Activated CD4-positive, alpha-beta memory T cell treated with anti-CD3 and anti-CD28 coated beads for 36 hours (primary cell): ENCODE measurements at regions not wholly inside any gene's neighbourhood (a gene's known extent, or its start where the extent isn't known, plus 50 kb on each side); places are given as distances from the start of the nearest gene placed in this dataset.

Source experiments
- CTCF ChIA-PET: fragments of 350-600 bp; sonication (Branson Sonifier 250); formaldehyde crosslinking; loops from one replicate; lab custom pipeline; 2021; ENCODE audit warnings: antibody characterized with exemption, inconsistent platforms; lab: Charles Lee
- POLR2A ChIA-PET: fragments of 350-600 bp; sonication (Branson Sonifier 250); formaldehyde crosslinking; loops from one replicate; lab custom pipeline; 2021; ENCODE audit warnings: antibody characterized with exemption; lab: Charles Lee
- DNase-seq: peaks from one replicate; pipeline ENCODE4 v3.0.0-alpha.2; 2020
- H3K27ac Mint-ChIP-seq: one replicate; pipeline ENCODE4 v1.8.0; 2021; ENCODE audit warnings: mixed read lengths
- H3K27me3 Mint-ChIP-seq: one replicate; pipeline ENCODE4 v1.8.0; 2021; ENCODE audit warnings: mixed read lengths
- H3K36me3 Mint-ChIP-seq: one replicate; pipeline ENCODE4 v1.8.0; 2021; ENCODE audit warnings: mixed read lengths
- H3K4me1 Mint-ChIP-seq: one replicate; pipeline ENCODE4 v1.8.0; 2021; ENCODE audit warnings: low read depth, mixed read lengths
- H3K4me3 Mint-ChIP-seq: one replicate; pipeline ENCODE4 v1.8.0; 2021; ENCODE audit warnings: mild to moderate bottlenecking, mixed read lengths
- H3K9me3 Mint-ChIP-seq: one replicate; pipeline ENCODE4 v1.8.0; 2021; ENCODE audit warnings: mixed read lengths
- intact Hi-C: fragments of 100-400 bp; cut with micrococcal nuclease; formaldehyde crosslinking; loops from one replicate; pipeline ENCODE4 v1.15.1; 2023

DNA sequence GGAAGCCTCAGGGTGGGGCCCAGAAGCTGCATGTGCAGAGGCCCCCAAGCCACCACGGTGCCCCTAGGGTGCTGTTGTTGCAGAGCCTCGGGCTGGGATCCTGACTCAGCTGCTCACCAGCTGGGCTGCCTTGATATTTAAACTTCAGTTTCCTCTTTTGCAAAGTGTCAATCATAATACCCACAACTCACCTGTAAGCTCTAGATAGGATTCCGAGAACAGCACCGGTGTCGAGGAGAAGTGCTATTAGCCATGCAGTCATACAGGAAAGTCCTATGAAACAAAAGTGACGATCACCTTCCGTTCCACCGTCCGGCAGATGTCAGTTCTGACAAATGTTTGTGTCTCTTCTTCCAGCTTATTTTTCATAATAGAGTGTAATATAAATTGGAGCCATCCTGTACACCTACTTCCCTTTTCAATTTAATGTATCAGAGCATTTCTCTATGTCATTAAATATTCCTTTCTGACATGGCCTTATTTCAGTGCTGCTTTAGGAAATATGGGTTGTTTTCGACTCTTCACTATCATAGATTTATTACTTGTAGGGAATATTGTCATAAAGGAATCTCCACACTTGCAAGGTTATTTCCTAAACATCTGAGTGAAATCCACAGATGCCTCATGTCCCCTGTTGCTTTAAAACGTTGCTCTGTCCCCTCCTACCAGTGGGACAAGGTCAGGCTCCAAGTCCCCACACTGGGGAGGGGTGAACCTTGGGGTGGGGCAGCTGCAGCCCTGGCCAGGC lies 100.8 kb downstream of the SIK1 start:
- ChIA-PET CTCF (no interaction called here), POLR2A (no interaction called here)
- Mint-ChIP-seq H3K4me1 (no peaks in the 10 kb centered on the region), H3K4me3 (no peak overlapping the region), H3K9me3 (no peaks in the 10 kb centered on the region), H3K27ac (no peak overlapping the region), H3K27me3 (peaks cover 5% of the 10 kb centered on the region), H3K36me3 (no peaks in the 10 kb centered on the region)
- intact Hi-C loops: no loop called here
- DNase-seq: no peak

DNA sequence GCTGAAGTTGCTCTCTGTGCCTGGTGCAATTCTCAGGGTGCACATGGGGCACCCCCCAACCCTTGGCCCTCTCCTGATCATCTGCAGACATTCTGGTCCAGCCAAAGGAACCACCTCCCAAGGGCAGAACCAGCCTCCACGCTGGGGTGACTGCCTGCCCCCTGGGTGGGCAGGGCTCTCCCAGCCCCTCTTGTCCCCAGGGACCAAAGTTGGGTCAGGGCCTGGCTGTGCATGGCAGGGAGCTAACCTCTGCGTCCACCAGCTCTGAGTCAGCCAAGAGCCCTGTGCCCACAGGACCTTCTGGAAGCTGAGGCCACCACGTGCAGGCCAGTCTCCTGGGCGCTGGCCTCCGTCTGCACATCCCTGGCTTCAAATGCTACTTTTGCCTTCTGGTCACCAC lies 101.9 kb downstream of the SIK1 start:
- ChIA-PET POLR2A (no interaction called here), CTCF (no interaction called here)
- intact Hi-C loops: no loop called here

DNA sequence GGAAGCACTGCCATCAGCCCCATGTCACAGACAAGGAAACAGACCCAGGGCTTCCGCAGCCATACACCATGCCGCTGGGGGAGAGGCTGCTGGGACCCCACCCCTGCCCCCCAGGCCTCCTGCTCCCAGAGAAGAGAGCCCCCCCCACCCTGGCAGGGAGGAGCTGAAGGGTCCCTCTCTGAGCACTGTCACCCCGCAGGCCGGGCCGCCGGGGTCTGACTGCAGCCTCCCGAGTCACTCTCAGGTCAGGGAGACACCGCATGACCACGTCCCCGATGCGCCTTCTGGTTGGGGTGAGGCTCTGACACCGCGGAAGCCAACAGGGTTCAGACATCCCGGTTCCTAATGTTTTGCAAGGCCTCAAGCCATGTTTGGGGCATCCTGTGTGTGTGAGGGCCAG lies 102.3 kb downstream of the SIK1 start:
- CTCF ChIA-PET: no interaction called here
- peaks cover 5% of the 10 kb centered on the region for H3K27me3 Mint-ChIP-seq

More for the DNA sequence above, 101.9 kb downstream of the SIK1 start:
- H3K9me3 Mint-ChIP-seq: no peaks in the 10 kb centered on the region
- H3K36me3 Mint-ChIP-seq: no peaks in the 10 kb centered on the region
- H3K4me3 Mint-ChIP-seq: no peak overlapping the region
- no peak overlapping the region for H3K27ac Mint-ChIP-seq
- no peaks in the 10 kb centered on the region for H3K4me1 Mint-ChIP-seq
- DNase-seq: no peak
- peaks cover 5% of the 10 kb centered on the region for H3K27me3 Mint-ChIP-seq

DNA sequence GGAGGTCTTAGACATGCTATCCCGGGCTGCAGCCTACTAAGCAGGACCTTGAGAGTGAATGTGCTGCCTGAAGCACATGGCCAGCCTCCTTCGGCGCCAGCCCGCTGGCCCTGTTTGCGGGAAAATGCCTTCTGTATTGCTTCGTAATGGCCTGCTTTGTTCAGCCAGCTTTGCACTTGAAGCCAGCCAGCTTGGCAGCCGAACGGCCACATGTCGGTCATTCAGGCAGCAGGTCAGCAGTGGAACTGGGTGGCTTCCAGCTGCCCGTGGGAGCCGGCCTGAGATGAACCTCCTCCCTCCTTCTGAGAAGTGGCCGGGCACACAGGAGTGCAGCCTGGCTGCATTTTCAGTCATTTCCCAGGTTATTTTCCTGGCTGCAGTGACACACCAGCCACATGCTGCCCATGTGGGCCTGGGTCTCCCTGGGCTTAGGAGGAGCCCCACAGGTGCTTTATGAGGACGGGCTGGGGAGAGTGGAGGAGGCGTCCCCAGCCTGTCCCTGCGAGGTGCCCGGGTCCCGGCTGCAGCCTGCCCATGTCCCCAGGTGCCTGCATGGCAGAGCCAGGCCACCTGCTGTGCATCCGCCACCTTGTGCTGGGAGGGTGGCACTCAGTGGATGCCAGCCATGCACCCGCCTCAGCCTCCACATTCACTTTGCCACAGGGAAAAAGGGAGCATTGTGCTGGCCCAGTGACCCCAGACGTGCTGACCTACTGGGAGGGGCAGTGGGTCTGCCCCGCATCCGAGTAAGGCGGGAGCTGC lies 103.5 kb downstream of the SIK1 start:
- no peak overlapping the region for H3K4me3 Mint-ChIP-seq
- intact Hi-C loops: no loop called here
- peaks cover under 1% of the 10 kb centered on the region for H3K9me3 Mint-ChIP-seq
- ChIA-PET POLR2A (no interaction called here), CTCF (no interaction called here)
- no peak overlapping the region for H3K27ac Mint-ChIP-seq
- H3K27me3 Mint-ChIP-seq: peaks cover 3% of the 10 kb centered on the region
- no peak for DNase-seq
- no peaks in the 10 kb centered on the region for H3K4me1 Mint-ChIP-seq
- no peaks in the 10 kb centered on the region for H3K36me3 Mint-ChIP-seq

More for the DNA sequence above, 102.3 kb downstream of the SIK1 start:
- no peaks in the 10 kb centered on the region for H3K4me1 Mint-ChIP-seq
- intact Hi-C loops: no loop called here
- no peak overlapping the region for H3K4me3 Mint-ChIP-seq
- no peaks in the 10 kb centered on the region for H3K36me3 Mint-ChIP-seq
- POLR2A ChIA-PET: no interaction called here
- no peak overlapping the region for H3K27ac Mint-ChIP-seq
- no peaks in the 10 kb centered on the region for H3K9me3 Mint-ChIP-seq
- no peak for DNase-seq

DNA sequence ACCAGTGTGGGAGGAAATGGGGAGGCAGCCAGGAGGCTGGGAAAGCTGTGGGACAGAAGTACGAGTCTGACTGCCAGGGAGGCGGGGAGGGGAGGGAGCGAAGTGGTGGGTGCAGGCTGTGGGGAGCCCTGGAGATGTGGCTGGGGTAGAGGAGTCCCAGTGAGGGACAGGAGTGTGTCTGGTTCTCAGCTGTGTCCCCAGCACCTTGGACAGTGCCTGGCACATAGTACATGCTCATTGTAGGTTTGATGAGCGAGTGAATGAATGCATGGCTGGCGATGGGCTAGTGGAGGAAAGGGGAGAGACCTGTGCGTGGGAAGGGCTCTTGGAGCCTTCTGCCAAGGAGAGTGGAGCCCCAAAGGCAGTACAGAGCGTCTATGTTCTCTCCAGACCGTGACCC lies 104.1 kb downstream of the SIK1 start:
- no peak overlapping the region for H3K27ac Mint-ChIP-seq
- ChIA-PET CTCF (no interaction called here), POLR2A (interaction anchor here (0.5 kb wide), 1 partner anchor 15 kb away, joined by 4 read pairs; no protein-coding TSS in a partner anchor)
- intact Hi-C loops: no loop called here
- H3K9me3 Mint-ChIP-seq: peaks cover 7% of the 10 kb centered on the region
- no peak overlapping the region for H3K4me3 Mint-ChIP-seq
- peaks cover 2% of the 10 kb centered on the region for H3K27me3 Mint-ChIP-seq
- DNase-seq: no peak
- H3K36me3 Mint-ChIP-seq: no peaks in the 10 kb centered on the region
- no peaks in the 10 kb centered on the region for H3K4me1 Mint-ChIP-seq

DNA sequence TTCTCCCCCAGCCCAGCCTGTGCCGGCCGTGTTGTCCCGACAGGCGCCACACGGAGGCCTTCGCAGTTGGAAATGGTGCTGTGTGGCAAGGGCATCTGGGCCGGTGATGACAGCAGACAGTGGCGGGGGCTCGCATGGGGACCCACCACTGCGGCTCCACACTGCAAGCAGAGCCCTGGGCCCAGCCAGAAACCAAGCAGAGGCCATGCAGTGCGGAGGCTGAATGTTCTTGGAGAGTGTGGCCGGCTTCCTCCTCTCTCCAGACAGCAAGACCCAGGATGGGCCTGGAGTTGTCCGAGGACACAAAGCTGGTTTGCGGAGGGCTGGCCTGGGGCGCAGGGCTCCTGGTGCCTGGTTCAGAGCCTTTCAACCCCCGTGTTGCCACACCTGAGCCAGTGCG lies 104.6 kb downstream of the SIK1 start:
- no peak overlapping the region for H3K27ac Mint-ChIP-seq
- H3K27me3 Mint-ChIP-seq: peaks cover 5% of the 10 kb centered on the region
- H3K4me1 Mint-ChIP-seq: no peaks in the 10 kb centered on the region
- DNase-seq: no peak
- intact Hi-C loops: no loop called here
- no peak overlapping the region for H3K4me3 Mint-ChIP-seq
- H3K9me3 Mint-ChIP-seq: peaks cover 12% of the 10 kb centered on the region
- POLR2A ChIA-PET: interaction anchor here (0.5 kb wide), 1 partner anchor 15 kb away, joined by 4 read pairs; no protein-coding TSS in a partner anchor
- CTCF ChIA-PET: no interaction called here
- H3K36me3 Mint-ChIP-seq: no peaks in the 10 kb centered on the region

DNA sequence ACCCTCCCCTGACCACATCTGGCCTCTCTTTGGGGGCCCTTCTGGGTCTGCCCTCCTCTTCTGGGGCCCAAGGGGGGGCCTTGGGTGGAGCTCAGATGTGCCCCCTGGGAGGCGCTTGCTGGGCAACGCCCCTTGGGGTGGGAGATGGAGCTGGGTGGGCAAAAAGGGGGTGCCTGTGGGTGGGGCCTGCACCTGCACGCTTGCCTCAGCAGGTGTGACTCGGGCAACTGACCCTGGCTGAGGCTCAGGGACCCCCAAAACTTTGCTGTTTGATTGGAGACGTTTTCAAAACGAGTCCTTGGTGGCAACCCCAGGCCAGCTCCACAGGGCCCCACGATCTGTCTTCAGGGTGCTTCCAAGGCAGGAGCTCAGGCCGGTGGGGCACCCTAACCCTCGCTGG lies 105.3 kb downstream of the SIK1 start:
- CTCF ChIA-PET: no interaction called here
- H3K4me1 Mint-ChIP-seq: no peaks in the 10 kb centered on the region

DNA sequence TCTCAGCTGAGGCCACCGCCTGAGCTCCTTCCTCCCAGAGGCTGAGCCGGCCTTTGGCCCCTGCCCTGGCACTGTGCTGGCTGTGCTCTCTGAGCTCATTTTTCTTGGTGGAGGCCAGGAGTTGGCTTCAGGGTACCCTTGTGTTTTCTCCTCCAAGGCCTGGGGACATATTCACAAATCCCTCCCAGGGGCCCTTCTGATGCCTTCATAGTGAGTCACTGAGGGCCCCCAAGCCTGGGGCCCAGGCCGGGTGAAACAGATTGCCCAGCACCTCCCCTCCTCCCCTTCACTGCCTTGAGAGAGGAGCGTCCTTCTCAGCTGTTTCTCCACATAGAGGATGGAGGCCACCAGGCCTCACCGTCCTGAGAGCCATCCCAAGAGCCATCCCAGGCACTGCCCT lies 105.8 kb downstream of the SIK1 start:
- H3K4me1 Mint-ChIP-seq: no peaks in the 10 kb centered on the region
- DNase-seq: no peak
- POLR2A ChIA-PET: no interaction called here
- no peak overlapping the region for H3K27ac Mint-ChIP-seq
- intact Hi-C loops: no loop called here
- H3K27me3 Mint-ChIP-seq: peaks cover 8% of the 10 kb centered on the region
- H3K9me3 Mint-ChIP-seq: peaks cover 12% of the 10 kb centered on the region
- CTCF ChIA-PET: no interaction called here
- H3K36me3 Mint-ChIP-seq: no peaks in the 10 kb centered on the region
- no peak overlapping the region for H3K4me3 Mint-ChIP-seq

More for the DNA sequence above, 105.3 kb downstream of the SIK1 start:
- Mint-ChIP-seq H3K27me3 (peaks cover 8% of the 10 kb centered on the region), H3K9me3 (peaks cover 12% of the 10 kb centered on the region), H3K36me3 (no peaks in the 10 kb centered on the region), H3K4me3 (no peak overlapping the region), H3K27ac (no peak overlapping the region)
- no peak for DNase-seq
- intact Hi-C loops: no loop called here
- POLR2A ChIA-PET: no interaction called here

DNA sequence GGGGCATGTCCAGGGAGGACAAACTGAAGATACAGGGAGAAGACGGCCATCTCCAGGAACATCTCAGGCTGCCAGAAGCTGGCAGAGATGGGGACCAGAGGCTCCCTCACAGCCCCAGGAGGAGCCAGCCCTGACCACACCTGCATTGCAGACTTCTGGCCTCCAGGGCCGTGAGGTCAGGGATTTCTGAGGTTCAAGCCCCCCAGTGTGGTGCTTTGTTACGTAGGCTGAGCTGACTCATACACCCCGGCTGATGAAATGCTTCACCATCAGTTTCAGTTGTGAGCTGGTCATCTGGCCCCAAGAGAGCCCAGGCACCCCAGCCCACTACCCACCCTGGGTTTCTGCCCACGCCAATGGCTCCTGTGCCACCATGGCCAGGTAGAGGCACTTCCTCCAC lies 106.4 kb downstream of the SIK1 start:
- no peak for DNase-seq

DNA sequence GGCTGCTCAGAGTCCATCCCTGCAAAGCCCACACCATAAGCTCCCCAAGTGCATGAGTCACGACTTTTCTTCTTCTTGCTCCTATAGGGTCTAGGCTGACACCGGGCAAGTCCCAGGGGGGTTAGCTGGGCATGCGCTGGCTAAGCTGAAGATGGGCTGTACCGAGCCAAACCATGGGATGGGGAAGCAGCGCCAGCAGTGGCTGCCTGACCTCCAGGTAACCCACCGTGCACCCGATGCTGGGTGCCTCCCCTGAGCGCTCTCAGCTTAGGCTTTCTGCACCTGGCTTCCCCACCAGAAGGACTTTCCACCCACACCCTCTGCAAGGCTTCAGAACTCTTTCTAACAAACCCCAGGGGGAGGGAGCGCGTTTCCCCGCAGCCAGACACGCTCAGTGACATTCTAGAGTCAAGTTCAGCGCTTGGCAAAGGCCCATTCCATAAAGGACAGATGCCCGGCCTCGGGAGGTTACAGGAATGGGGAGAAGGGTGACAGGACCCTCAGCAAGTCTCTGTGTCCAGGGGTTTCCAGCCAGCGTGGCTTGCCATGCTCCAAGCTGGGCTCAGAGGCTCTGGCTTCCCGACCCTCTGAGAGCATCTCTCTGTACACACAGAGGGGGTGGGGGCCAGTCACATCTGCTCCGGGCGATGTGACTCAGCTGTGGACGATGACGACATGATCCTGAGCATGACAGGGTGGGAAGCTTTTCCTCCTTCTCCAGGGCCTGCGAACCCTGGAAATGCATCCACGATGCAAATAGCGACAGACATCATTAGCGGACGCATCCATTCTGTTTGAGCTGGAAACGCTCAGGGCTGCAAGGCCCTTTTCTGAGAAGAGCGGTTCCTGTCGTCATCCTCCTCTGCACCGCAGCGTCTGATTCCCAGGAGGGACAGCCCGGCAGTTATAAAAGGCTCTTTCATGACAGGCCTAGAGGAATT lies 107.8 kb downstream of the SIK1 start:
- Mint-ChIP-seq H3K9me3 (peaks cover 12% of the 10 kb centered on the region), H3K4me3 (no peak overlapping the region), H3K27me3 (peaks cover 14% of the 10 kb centered on the region), H3K36me3 (no peaks in the 10 kb centered on the region), H3K27ac (no peak overlapping the region), H3K4me1 (no peaks in the 10 kb centered on the region)
- intact Hi-C loops: no loop called here
- CTCF ChIA-PET: no interaction called here
- DNase-seq: no peak
- POLR2A ChIA-PET: no interaction called here

More for the DNA sequence above, 106.4 kb downstream of the SIK1 start:
- Mint-ChIP-seq H3K9me3 (peaks cover 12% of the 10 kb centered on the region), H3K4me3 (no peak overlapping the region), H3K27me3 (peaks cover 9% of the 10 kb centered on the region), H3K36me3 (no peaks in the 10 kb centered on the region), H3K4me1 (no peaks in the 10 kb centered on the region), H3K27ac (no peak overlapping the region)
- intact Hi-C loops: no loop called here
- CTCF ChIA-PET: no interaction called here
- POLR2A ChIA-PET: interaction anchor here (0.6 kb wide), 1 partner anchor 736 kb away, joined by 3 read pairs; no protein-coding TSS in a partner anchor

DNA sequence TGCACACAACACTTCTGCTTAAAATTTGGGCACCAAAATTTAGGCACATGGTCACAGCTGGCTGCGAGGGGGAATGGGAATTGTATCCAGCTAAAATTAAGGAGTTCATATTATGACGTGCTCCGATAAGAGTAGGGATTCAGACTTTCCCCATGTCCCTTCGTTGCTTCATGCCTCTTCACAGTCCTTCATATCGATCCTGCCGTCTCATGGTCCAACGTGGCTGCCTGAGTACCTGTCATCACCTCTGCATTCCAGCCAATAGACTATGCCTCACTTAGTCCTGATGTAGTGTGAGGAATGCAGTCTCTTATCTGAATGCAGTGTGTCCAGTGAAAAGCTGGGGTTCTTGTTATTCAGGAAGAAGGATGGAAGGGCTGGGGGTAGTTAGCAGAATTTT lies 108.6 kb downstream of the SIK1 start:
- Mint-ChIP-seq H3K4me3 (no peak overlapping the region), H3K9me3 (peaks cover 12% of the 10 kb centered on the region), H3K27ac (no peak overlapping the region), H3K27me3 (peaks cover 14% of the 10 kb centered on the region), H3K36me3 (no peaks in the 10 kb centered on the region), H3K4me1 (no peaks in the 10 kb centered on the region)
- POLR2A ChIA-PET: no interaction called here
- CTCF ChIA-PET: no interaction called here
- no peak for DNase-seq
- intact Hi-C loops: no loop called here

DNA sequence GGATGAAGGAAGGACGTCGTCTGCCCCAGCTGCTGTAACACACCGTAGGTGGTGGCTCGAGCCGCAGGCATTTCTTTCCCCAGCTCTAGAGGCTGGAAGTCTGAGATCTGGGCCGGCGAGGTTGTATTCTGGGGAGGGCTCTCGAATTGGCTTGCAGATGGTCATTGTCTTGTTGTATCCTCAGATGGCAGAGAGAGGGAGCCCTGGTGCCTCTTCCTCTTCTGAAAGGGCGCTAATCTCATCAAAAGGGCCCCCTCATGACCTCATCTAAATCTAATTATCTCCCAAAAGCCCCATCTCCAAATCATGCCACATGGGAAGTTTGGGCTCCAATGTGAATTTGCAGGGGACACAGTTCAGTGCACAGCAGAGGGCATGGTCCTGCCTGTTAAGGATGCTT lies 109.0 kb downstream of the SIK1 start:
- peaks cover 12% of the 10 kb centered on the region for H3K9me3 Mint-ChIP-seq
- intact Hi-C loops: no loop called here
- peaks cover 14% of the 10 kb centered on the region for H3K27me3 Mint-ChIP-seq
- H3K36me3 Mint-ChIP-seq: no peaks in the 10 kb centered on the region
- no peak overlapping the region for H3K27ac Mint-ChIP-seq
- POLR2A ChIA-PET: no interaction called here
- DNase-seq: no peak
- H3K4me3 Mint-ChIP-seq: no peak overlapping the region
- CTCF ChIA-PET: no interaction called here
- no peaks in the 10 kb centered on the region for H3K4me1 Mint-ChIP-seq
